Fibroblast of the aortic adventitia (primary cell): ENCODE measurements at regions not wholly inside any gene's neighbourhood (a gene's known extent, or its start where the extent isn't known, plus 50 kb on each side); places are given as distances from the start of the nearest gene placed in this dataset.
"Not testable (repeated sequence)": the region's sequence is repeated elsewhere in the genome, so short reads cannot be mapped to it uniquely, and the experiment has no call there.

Experiments used
- DNase-seq: peaks from one replicate; pipeline ENCODE4 v3.0.0-alpha.2; 2010; ENCODE audit warnings: low read depth
- H3K4me3 ChIP-seq: 2 replicates; pipeline ENCODE4 v1.5.1; 2011; ENCODE audit warnings: low read depth, mild to moderate bottlenecking, control low read depth, low read length, moderate library complexity
- CTCF ChIP-seq: IDR thresholded peaks from 2 replicates; pipeline ENCODE4 v1.5.1; 2011; ENCODE audit warnings: mild to moderate bottlenecking, low read length, control low read depth, inconsistent platforms; ENCODE audit not compliant: insufficient read depth

DNA sequence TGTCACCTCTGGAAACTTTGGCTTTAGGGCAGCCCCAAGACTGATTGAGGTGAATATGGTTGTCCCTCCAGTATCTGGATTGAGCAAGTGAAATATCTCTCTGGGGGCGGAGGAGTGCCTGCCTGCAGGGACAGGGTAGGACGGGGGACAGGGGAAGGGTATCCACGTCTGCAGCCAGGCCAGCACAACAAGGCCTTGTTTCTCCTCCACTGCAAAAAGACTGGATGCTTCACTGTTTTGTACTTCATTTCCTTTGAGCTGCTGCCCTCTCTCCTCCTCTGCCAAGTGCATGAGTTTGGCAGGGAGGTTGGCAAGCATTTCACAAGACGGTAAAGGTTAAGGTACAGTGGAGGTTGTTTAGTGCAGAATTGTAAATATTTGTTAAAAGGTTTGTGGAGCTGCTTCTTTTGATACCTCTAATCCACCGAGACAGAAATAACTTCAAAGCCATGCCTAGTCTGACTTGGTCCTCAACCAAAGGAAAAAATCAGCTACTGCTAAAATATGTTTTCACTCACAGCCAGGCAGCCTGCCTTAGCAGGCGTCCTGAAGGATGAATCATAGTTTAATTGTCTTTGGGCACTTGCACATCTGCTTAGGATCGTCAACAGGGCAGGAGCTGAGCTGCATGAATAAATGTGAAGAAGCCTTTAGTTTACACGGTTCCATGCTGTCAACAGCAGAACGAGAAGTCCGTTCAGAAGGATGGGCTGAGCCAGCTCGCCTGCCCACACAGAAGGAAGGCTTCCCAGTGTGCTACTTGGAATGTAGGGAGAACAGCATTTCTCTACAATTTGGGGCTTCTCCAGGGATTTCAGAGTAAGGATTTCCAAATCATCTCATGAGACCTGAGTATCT, 269.7 kb downstream of the TTC6 start:
- no peak for TF ChIP-seq CTCF
- peak; percentile 47 for DNase-seq
- no peak overlapping the region for H3K4me3 ChIP-seq

DNA sequence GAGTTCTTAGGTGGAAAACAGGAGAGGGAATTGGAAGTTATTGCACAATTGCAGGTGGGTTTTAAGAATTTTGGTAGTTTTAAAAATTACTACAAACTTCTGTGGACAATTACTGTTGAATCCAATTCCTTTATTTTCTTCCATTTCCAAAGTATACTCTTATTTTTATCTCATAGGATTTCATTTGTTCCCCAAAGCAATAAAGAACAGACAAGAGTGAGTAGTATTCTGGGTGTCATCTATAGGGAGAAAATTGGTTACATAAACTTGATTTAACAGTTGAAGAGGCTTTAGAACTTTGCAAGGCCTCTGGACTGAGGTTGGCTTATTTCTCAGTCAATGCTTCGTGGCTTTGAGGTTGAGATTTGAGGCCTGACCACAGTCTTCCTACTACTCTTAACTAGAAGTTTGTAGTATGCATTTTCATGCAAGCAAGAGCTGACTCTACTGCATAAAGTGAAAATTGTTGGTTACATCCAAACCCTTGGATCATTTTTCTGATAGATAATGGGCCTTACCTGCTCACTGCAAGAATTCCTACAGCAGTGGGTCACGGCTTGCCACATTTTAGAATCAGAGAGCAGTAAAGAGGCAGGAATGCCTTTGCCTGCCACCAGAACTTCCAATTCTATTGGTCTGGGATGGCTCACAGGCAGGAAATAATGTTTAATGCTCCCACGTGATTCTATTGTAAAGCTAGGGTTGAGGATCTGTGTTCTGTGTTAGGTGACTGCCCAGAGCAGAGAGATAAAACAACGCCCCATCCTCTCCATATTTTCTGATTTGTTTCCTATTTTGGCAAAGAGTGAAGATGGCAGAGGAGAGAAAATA, 270.5 kb downstream of the TTC6 start:
- no peak overlapping the region for H3K4me3 ChIP-seq
- TF ChIP-seq CTCF = no peak
- DNase-seq = no peak

- no peak for DNase-seq
- no peak overlapping the region for H3K4me3 ChIP-seq
- TF ChIP-seq CTCF = no peak
These were observed 274.2 kb downstream of the TTC6 start for GRCh38 chr14:37869633-37870032.

- no peak for TF ChIP-seq CTCF
- H3K4me3 ChIP-seq = no peak overlapping the region
- DNase-seq = no peak
These were observed 274.7 kb downstream of the TTC6 start for GRCh38 chr14:37870170-37870569.

GRCh38 chr14:37870632-37871346, 275.4 kb downstream of the TTC6 start:
- no peak overlapping the region for H3K4me3 ChIP-seq
- DNase-seq = no peak
- no peak for TF ChIP-seq CTCF

DNA sequence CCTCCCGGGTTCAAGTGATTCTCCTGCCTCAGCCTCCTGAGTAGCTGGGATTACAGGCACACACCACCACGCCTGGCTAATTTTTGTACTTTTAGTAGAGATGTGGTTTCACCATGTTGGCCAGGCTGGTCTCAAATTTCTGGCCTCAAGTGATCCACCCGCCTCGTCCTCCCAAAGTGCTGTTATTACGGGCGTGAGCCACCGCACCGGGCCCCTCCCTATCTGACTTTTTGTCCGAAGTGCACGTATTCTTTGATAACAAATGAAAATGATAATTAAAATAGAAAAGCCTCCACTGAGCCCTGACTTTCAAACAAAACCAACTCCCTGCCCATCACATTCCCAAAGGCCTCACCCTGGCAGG, 278.6 kb downstream of the TTC6 start:
- not testable (repeated sequence) for DNase-seq, H3K4me3 ChIP-seq
